Dendritic cell treated with granulocyte-macrophage colony-stimulating factor and Interleukin-4, amounts not matched to agents 40 ng/mL and 50 ng/mL, for 4 days (primary cell): ENCODE measurements at regions not wholly inside any gene's neighbourhood (a gene's known extent, or its start where the extent isn't known, plus 50 kb on each side); places are given as distances from the start of the nearest gene placed in this dataset.

Experiments
- H3K27ac Mint-ChIP-seq: one replicate; pipeline ENCODE4 v1.8.0; 2022; ENCODE audit warnings: mild to moderate bottlenecking, mixed read lengths
- H3K27me3 Mint-ChIP-seq: one replicate; pipeline ENCODE4 v1.8.0; 2022; ENCODE audit warnings: mild to moderate bottlenecking, mixed read lengths
- H3K36me3 Mint-ChIP-seq: one replicate; pipeline ENCODE4 v1.8.0; 2022; ENCODE audit warnings: low read depth, mixed read lengths
- H3K4me1 Mint-ChIP-seq: one replicate; pipeline ENCODE4 v1.8.0; 2022; ENCODE audit warnings: low read depth, mixed read lengths
- H3K4me3 Mint-ChIP-seq: one replicate; pipeline ENCODE4 v1.8.0; 2022; ENCODE audit warnings: mild to moderate bottlenecking, moderate library complexity, mixed read lengths
- H3K9me3 Mint-ChIP-seq: one replicate; pipeline ENCODE4 v1.8.0; 2022; ENCODE audit warnings: mixed read lengths
- intact Hi-C: fragments of 100-400 bp; cut with micrococcal nuclease; formaldehyde crosslinking; loops from one replicate; pipeline ENCODE4 v1.15.0; 2022

- H3K4me3 Mint-ChIP-seq, result no peak overlapping the region
- H3K27ac Mint-ChIP-seq, result no peak overlapping the region
- intact Hi-C loops, result no loop called here
- peaks cover 79% of the 10 kb centered on the region for H3K27me3 Mint-ChIP-seq
- peaks cover 1% of the 10 kb centered on the region for H3K4me1 Mint-ChIP-seq
- H3K9me3 Mint-ChIP-seq, result no peaks in the 10 kb centered on the region
- H3K36me3 Mint-ChIP-seq, result no peaks in the 10 kb centered on the region
Measured at GRCh38 chr6:28802417-28803336, 121.1 kb downstream of the TRIM27 start.

GRCh38 chr6:28803337-28803709 lies 120.5 kb downstream of the TRIM27 start:
- H3K27me3 Mint-ChIP-seq, result peaks cover 81% of the 10 kb centered on the region
- peaks cover 8% of the 10 kb centered on the region for H3K4me1 Mint-ChIP-seq
- no peaks in the 10 kb centered on the region for H3K9me3 Mint-ChIP-seq
- intact Hi-C loops, result no loop called here
- H3K36me3 Mint-ChIP-seq, result no peaks in the 10 kb centered on the region
- no peak overlapping the region for H3K27ac Mint-ChIP-seq
- no peak overlapping the region for H3K4me3 Mint-ChIP-seq

GRCh38 chr6:28807682-28808280 lies 116.0 kb downstream of the TRIM27 start:
- intact Hi-C loops, result no loop called here
- Mint-ChIP-seq H3K27ac (no peak overlapping the region), H3K27me3 (peaks cover 90% of the 10 kb centered on the region), H3K4me3 (no peak overlapping the region), H3K4me1 (peaks cover 9% of the 10 kb centered on the region), H3K9me3 (no peaks in the 10 kb centered on the region), H3K36me3 (no peaks in the 10 kb centered on the region)

- intact Hi-C loops, result no loop called here
- no peak overlapping the region for H3K4me3 Mint-ChIP-seq
- no peaks in the 10 kb centered on the region for H3K36me3 Mint-ChIP-seq
- peaks cover 90% of the 10 kb centered on the region for H3K27me3 Mint-ChIP-seq
- H3K27ac Mint-ChIP-seq, result no peak overlapping the region
- peaks cover 9% of the 10 kb centered on the region for H3K4me1 Mint-ChIP-seq
- no peaks in the 10 kb centered on the region for H3K9me3 Mint-ChIP-seq
Measured at GRCh38 chr6:28808383-28808782, 115.4 kb downstream of the TRIM27 start.

- peaks cover 9% of the 10 kb centered on the region for H3K4me1 Mint-ChIP-seq
- H3K9me3 Mint-ChIP-seq, result no peaks in the 10 kb centered on the region
- no peak overlapping the region for H3K27ac Mint-ChIP-seq
- H3K27me3 Mint-ChIP-seq, result peaks cover 97% of the 10 kb centered on the region
- H3K4me3 Mint-ChIP-seq, result no peak overlapping the region
- intact Hi-C loops, result no loop called here
- H3K36me3 Mint-ChIP-seq, result no peaks in the 10 kb centered on the region
Measured at GRCh38 chr6:28809947-28810658, 113.7 kb downstream of the TRIM27 start.

- Mint-ChIP-seq H3K4me3 (no peak overlapping the region), H3K36me3 (no peaks in the 10 kb centered on the region), H3K4me1 (peaks cover 9% of the 10 kb centered on the region), H3K27me3 (peaks cover 97% of the 10 kb centered on the region), H3K27ac (no peak overlapping the region), H3K9me3 (no peaks in the 10 kb centered on the region)
- intact Hi-C loops, result no loop called here
Measured at GRCh38 chr6:28810659-28811053, 113.1 kb downstream of the TRIM27 start.

- no peaks in the 10 kb centered on the region for H3K9me3 Mint-ChIP-seq
- H3K4me1 Mint-ChIP-seq, result peaks cover 9% of the 10 kb centered on the region
- no peaks in the 10 kb centered on the region for H3K36me3 Mint-ChIP-seq
- intact Hi-C loops, result no loop called here
- H3K27me3 Mint-ChIP-seq, result peaks cover 97% of the 10 kb centered on the region
- H3K4me3 Mint-ChIP-seq, result no peak overlapping the region
- H3K27ac Mint-ChIP-seq, result no peak overlapping the region
Measured at GRCh38 chr6:28811873-28812272, 111.9 kb downstream of the TRIM27 start.

- Mint-ChIP-seq H3K4me1 (peaks cover 5% of the 10 kb centered on the region), H3K27ac (no peak overlapping the region), H3K36me3 (no peaks in the 10 kb centered on the region), H3K9me3 (no peaks in the 10 kb centered on the region), H3K4me3 (no peak overlapping the region), H3K27me3 (peaks cover 97% of the 10 kb centered on the region)
- intact Hi-C loops, result no loop called here
Measured at GRCh38 chr6:28812778-28813569, 110.8 kb downstream of the TRIM27 start.

GRCh38 chr6:28814032-28814976 lies 109.5 kb downstream of the TRIM27 start:
- Mint-ChIP-seq H3K36me3 (no peaks in the 10 kb centered on the region), H3K9me3 (no peaks in the 10 kb centered on the region), H3K4me1 (no peaks in the 10 kb centered on the region), H3K27ac (no peak overlapping the region), H3K4me3 (no peak overlapping the region), H3K27me3 (peaks cover 94% of the 10 kb centered on the region)
- intact Hi-C loops, result no loop called here

GRCh38 chr6:28816339-28816908 lies 107.4 kb downstream of the TRIM27 start:
- Mint-ChIP-seq H3K4me3 (no peak overlapping the region), H3K27ac (no peak overlapping the region)

GRCh38 chr6:28816909-28817807 lies 106.6 kb downstream of the TRIM27 start:
- Mint-ChIP-seq H3K4me3 (no peak overlapping the region), H3K27me3 (peaks cover 86% of the 10 kb centered on the region), H3K36me3 (no peaks in the 10 kb centered on the region), H3K9me3 (no peaks in the 10 kb centered on the region), H3K4me1 (no peaks in the 10 kb centered on the region), H3K27ac (no peak overlapping the region)
- intact Hi-C loops, result no loop called here

More at GRCh38 chr6:28816339-28816908, 107.4 kb downstream of the TRIM27 start:
- H3K9me3 Mint-ChIP-seq, result no peaks in the 10 kb centered on the region
- no peaks in the 10 kb centered on the region for H3K36me3 Mint-ChIP-seq
- no peaks in the 10 kb centered on the region for H3K4me1 Mint-ChIP-seq
- peaks cover 86% of the 10 kb centered on the region for H3K27me3 Mint-ChIP-seq
- intact Hi-C loops, result no loop called here

- intact Hi-C loops, result no loop called here
- no peak overlapping the region for H3K27ac Mint-ChIP-seq
- H3K9me3 Mint-ChIP-seq, result no peaks in the 10 kb centered on the region
- no peaks in the 10 kb centered on the region for H3K36me3 Mint-ChIP-seq
- H3K4me1 Mint-ChIP-seq, result no peaks in the 10 kb centered on the region
- H3K4me3 Mint-ChIP-seq, result no peak overlapping the region
- peaks cover 85% of the 10 kb centered on the region for H3K27me3 Mint-ChIP-seq
Measured at GRCh38 chr6:28817808-28818145, 106.0 kb downstream of the TRIM27 start.
